GM19463 (cell line): ENCODE measurements at regions not wholly inside any gene's neighbourhood (a gene's known extent, or its start where the extent isn't known, plus 50 kb on each side); places are given as distances from the start of the nearest gene placed in this dataset.
"Not testable (repeated sequence)": the region's sequence is repeated elsewhere in the genome, so short reads cannot be mapped to it uniquely, and the experiment has no call there.

Experiments
- ATAC-seq: cut with Tn5 transposase; IDR thresholded peaks from one replicate; pipeline ENCODE4 v1.9.1; 2021; ENCODE audit warnings: mild to moderate bottlenecking, moderate library complexity; ENCODE audit not compliant: unreplicated experiment

DNA sequence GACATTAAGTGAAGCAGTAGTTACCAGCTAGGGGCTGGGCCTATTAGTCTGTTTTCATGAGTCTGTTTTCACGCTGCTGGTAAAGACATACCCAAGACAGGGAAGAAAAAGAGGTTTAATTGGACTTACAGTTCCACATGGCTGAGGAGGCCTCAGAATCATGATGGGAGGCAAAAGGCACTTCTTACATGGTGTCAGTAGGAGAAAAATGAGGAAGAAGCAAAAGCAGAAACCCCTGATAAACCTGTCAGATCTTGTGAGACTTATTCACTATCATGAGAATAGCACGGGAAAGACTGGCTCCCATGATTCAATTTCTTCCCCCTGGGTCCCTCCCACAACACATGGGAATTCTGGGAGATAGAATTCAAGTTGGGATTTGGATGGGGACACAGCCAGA, 108.0 kb upstream of the LNX1 start:
- not testable (repeated sequence) for ATAC-seq

DNA sequence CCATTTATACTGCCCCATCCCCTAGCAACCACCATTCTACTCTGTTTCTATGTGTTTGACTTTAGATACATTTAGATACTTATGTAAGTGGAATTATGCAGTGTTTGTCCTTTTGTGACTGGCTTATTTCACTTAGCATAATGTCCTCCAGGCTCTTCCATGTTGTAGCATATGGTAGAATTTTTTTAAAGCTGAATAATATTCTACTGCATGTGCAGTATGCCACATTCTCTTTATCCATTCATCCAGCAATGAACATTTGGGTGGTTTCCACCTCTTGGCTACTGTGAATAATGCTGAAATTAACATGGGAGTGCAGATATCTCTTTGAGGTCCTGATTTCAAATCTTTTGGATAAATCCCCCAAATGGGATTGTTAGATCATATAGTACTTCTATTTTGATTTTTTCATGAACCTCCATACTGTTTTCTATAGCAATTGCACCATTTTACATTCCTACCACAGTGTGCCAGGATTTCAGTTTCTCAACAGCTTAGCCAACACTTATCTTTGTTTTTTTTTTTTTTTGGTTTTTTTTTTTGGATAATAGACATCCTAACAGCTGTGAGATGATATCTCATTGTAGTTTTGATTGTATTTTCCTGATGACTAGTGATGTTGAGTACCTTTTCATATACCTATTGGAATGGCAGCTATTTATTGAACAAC, 105.9 kb upstream of the LNX1 start:
- no peak for ATAC-seq

DNA sequence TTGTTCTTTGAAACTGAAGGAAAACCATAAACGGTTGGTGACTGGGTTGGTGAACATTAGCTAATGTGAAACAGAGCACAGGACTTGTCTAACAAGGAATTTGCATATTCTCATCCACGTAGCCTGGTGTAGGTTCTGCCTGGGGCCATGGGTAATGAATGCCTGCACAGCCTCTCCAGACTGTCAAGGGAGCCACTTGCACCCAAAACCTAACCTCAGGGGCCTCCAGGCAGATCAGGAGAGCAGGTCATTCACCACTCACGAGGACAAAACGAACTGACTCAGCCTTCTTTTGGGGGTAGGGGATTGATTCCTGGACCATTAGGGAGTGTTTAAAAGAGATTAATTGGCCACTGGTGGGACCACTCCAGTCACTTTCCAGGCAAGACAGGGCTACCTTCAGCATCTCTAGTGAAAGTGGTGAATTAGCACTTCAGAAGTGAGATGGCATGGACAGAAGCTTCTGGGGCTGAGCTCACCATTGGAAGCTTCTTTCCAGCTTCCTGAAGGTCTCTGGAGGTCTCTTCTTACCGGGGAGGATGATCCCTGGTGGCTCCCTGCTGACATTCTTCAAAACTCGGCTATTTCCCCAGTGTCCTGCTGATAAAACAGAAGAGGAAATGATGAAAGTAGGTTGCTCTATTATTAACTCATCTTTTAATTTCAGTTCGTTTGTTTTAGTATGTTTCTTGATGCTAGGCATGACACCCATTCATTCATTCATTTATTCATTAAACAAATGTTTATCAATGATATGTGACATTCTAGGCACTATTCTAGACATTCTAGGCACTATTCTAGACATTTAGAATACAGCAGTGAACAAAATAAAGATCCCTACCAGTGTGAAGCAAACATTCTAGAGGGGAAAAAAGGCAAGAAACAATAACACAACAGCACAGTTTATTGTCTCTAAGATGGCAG, 104.5 kb upstream of the LNX1 start:
- ATAC-seq = peak; percentile 98

DNA sequence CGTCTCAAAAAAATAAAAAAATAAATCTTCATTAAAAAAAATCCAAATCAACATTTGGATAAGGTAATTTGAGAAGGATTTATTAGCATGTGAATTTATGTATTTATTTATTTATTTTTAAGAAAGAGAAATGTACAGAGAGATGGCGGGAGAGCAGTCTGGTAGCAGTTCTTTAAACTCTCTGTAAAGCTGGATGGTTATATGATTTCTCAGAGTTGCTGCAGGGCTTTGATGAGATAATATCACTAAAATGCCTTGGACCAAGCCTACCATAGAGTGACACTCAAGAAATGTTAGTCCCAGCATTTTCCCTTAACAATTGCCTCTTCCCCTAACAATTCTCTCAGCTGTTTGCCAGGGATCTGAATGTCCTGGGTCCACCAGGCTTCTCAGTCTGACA, 103.4 kb upstream of the LNX1 start:
- ATAC-seq = no peak

DNA sequence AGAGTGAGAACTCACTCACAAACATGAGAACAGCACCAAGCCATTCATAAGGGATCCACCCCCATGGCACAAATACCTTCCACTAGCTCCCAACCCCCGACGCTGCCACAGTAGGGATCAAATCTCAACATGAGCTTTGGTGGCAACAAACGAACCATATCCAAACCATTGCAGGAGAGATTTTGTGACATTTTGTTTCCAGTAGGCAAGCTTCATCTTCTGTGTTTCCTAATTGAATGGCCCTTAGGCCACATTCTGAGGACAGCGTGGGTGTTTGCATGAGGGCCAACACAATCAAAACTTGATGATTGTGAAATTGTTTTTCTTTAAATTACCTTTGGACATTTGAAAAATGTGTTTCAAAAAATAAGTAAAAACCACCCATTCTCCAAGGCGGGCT, 102.6 kb upstream of the LNX1 start:
- no peak for ATAC-seq

DNA sequence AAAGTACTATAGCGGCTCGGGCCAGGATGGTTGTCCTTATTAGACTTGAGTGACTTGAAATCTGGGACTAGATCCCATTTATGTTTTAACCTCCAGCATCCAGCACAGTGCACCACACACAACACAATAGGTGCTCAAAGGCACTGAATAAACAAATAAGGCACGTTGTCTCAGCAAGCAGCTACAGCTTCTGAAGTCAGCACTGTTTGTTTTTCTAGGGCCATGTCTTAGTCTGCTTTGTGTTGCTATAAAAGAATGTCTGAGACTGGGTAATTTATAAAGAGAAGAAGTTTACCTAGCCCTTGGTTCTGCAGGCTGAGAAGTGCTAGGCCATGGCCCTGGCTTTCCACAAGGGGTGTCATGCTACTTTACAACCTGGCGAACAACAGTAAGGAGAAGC, 102.1 kb upstream of the LNX1 start:
- ATAC-seq = no peak

DNA sequence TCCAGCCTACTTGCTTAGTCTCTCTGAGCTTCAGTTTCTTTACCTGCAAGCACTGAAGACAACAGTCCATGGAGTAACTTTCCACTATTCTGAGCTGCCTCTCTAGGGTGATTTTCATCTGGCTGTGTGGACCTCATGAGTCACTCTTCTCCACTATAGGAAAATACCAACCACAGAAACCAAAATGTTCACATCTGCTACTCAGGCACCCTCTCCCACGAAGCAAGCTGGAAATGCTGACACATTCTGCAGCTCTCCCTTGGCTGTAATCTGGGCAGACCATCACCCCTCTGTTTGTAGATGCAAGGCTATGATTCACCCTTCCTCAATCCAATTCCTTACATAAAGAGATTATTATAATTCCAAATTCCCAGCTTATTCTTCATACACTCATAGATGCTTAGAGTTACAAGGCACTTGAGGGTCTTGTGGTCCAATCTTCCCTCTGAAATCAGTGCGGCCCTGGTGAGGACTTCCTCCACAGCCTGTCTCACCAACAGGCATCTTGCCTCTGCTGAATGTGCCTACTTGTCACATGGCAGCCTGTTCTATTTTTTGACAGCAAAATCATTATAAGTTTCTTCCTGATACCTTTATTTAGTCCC, 97.0 kb upstream of the LNX1 start:
- peak; percentile 90 for ATAC-seq

DNA sequence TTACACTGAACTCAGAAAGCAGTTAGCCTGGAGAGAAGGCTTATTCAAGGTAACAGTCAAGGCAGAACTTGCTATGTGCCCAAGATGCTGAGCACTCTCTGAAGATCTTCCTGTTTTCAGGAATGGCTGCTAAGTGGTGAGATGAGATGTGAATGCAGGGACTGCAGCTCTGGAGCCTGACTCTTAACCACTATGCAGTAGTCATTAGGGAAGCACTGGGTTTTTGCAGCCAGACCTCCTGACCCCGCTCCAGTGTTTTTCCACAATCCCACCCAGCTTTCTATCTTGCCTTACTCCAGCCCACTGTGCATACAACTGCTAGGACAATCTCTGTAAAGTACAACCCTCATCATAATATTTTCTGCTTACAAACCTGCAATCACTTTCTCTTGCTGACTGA, 95.2 kb upstream of the LNX1 start:
- ATAC-seq = no peak

DNA sequence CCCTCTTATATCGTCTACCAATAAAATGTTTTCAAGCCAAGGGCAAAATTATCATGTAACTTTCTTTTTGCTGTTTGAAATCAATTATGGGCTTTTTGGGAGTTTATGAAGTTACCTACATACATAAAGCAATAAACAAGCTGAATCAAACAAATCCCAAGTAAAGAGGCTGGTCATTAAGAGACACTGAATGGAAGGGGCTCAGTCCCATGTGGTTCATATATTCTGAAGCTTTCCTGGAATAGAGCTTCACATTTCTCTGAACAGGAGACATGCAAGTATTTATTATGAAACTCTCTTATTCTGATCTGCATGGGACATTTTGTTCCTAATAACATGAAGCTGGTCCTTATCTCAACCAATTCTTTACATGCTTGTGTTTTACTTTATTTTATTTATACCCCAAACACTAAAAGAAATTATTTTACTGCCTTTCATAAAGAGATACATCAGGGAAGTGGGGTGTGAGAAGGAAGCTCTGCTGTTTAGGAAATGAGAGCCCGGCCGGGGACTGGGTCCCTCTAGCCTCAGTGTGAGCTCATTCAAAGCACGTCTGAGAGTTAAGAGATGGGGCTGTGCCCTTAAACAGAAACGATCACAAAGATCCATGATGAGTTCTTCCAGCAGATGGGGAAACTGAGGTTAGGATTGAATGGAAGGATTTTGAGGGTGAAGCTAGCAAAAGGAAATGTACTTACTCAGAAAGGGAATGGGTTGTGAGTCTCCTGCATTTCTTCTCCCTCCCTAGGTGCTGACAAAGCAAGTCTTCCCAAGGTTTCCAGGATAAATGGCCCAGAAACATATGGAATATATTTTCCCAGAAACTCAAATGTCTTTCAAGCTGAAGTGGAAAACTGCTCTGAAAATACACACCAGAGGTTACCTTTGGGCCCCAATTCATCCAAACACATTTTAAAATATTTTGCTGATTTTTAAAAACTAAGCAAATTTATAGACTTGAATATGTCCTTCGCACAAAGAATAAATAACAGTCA, 93.1 kb upstream of the LNX1 start:
- no peak for ATAC-seq

DNA sequence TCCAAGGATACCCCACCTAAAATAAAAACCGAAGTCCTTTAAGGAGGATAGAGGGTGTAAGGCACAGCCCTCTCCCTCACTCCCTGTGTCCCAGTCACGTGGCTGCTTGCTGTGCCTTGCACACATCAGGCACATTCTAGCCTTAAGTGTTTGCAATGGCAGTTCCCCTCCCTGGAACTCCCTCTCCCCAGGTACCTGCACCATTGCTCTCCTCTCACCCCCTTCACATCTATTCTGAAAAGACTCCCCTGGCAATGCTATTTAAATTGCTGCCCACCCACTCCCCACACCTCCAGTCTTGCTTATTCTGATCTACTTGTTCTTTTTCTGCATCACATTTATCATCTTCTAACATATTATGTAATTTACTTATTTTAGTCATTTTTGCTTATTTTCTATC, 91.6 kb upstream of the LNX1 start:
- no peak for ATAC-seq

DNA sequence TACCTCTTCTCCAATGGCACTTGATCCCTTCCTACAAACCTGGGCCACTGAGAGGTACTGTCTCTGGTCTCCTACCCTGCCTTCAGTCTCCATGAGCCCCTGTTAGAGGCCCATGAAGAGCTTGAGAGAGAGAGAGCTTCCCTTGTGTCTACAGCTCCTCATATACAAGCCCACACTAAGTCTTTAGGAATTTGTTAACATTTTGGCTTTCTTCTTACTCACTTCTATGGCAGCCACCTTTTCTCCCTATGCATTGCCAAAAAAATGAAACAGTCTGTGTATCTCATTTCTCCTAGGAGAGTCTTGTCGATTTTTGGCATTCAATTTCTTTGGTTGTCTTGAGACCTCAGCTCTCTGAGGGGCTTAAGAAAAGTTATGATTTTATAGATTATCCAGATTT, 90.9 kb upstream of the LNX1 start:
- no peak for ATAC-seq

DNA sequence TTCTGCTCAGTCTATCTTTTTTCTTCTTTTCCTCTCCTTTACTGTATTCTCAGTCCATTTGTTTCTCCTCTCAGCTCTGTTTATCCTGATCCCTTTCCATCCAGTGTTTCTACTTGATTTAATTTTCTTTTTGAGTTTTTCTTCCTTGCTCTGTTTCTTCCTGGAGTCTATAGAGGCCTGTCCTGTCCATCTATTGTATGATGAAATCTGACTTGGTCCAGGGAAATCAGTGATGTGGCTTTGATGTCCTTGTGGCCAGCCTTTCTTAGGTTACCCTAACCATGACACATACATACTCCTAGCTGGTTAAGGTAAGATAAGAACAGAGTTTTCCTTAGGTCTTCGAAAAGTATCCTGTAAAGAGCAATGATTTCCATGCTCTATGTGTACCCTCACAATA, 89.3 kb upstream of the LNX1 start:
- ATAC-seq = no peak

DNA sequence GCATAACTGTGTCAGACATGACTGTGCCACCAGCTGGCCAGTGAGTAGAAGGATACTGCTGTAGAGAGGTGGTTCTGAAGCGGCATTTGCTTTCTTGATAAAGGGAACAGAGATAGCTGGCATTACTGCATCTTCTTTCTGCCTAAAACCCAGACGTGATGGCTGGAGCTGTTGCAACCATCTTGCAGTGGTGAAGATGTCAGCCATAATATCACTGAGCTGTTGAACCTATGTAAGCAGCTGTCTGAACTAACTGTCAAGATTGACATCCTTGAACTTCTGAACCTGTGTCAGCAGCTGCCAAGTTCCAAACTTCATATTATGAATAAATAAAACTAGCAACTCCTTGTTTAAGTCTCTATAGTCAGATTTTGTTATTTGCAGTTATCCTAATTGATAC, 88.9 kb upstream of the LNX1 start:
- ATAC-seq = no peak

DNA sequence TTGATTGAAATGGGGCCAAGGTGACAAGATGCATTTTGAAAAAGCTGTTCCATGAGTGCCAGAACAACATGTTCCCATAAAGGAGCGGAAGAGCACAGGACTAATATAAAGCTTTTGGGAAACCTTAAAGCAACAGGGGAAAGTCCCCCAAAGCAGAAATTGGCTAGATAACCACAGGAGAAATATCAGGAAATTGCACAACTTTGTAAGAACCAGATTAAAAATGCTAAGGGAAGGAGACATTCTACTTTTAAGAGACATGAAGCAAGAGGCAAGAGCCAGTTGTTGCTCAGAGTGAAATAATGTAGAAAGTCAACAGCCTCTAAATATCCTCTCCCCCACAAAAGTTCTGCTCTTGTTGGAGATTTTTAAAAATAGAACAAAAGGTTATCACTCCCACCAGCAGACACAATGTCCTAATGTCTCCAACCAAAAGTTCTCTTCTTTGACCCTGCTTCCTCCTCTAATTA, 85.2 kb upstream of the LNX1 start:
- ATAC-seq = no peak

DNA sequence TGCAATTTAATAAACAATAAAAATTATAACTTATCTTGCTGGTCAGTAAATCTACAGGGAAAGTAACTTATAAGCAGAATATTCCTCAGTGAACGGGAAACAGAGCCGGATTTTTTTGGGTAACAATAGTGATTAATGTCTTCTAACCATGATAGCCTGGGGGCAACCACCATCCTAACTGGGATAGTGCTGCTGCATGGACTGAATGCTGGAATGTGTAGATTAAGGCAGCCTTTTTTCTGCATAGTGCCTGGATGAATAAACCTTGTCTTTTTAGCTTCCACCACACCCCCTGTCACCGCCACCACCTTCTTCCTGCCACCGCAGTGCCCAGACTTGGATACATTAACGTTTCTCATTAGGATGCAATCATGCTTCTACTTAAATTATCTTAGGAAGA, 83.6 kb upstream of the LNX1 start:
- no peak for ATAC-seq

DNA sequence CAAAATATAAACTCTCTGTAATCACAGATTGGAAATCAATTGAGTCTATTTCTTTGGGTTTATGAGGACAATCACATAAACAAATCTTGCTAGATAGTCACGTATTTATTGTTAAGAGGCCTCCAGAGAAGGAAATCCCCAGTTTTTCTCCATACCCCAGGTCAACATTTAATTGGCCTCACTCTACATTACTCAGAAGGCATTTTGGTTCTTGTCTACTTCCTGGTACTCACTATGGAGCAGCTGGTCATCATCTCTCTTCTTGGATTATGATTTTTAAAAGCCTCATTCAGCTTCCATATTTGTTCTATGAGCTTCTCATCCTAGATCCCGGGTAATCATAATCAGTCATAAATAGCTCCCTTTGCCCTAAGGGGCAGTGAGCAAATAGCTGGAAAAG, 81.6 kb upstream of the LNX1 start:
- ATAC-seq = no peak

DNA sequence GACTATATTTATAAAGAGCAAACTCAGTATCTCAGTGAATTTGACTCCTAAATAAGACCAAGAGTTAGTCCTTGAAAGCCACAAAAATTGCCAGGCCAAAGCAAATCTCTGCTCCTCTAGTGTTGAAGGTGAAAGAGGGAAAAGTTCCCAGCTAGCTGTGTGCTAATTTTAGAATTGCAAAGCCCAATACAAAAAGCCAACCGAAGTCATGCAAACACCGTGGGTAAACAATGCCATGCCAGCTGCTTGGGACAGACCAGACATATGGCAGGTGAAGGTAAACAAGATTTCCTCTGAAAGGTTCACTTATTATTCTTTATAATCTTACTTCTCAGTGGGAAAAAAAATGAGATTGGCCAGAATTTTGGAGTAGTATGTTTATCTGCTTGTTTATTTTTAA, 80.5 kb upstream of the LNX1 start:
- no peak for ATAC-seq

DNA sequence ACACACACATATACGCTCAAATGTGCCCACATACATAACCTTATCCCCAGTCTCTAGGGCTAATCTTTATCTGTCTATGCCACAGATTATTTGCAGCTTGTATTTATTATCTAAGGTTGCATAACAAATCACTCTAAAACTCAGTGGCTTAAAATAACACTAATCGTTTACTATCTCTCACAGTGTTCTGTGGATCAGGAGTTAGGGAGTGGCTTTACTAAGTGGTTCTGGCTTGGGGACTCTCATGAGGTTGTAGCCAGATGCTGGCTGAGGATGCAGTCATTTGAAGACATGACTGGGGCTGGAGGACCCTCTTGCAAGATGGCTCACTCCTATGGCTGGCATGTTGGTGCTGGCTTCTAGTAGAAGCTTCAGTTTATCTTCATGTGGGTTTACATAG, 68.5 kb upstream of the LNX1 start:
- no peak for ATAC-seq

DNA sequence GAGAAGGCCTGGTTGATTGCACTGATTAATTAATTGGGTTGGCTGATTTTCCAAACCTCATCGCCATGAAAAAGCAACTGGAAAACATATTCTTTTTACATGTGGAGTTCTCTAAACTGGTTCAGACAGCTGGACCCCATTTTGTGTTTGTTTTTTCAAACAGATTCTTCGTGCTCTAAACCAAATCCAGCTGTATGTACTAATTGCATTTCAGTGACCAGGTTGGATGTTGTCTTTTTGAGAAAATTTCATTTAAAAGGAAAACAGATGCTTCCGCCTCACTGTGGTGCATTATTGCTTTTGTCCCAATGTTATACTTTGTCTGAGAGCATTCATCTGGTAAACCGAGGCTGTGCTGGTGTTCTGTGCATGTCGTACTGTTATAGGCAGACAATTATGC, 67.8 kb upstream of the LNX1 start:
- no peak for ATAC-seq

DNA sequence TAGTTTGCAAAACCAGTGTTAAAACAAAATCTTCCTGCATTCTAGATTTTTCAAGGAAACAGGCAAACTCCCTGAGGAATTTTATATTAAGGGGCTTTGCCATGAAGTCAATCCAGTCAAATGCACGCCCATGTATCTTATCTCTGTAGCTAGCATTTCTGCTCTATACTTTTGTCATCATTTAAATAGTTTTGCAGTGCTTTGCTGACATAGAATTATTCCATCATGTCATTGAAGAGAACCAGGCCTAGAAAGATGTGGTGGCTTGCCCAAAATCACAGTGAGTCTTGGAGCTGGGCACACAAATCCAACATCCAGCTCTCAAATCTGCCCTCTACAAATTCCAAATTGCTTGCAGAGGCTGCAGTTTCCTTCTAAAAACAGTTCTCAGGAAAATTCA, 66.7 kb upstream of the LNX1 start:
- no peak for ATAC-seq
